Keratinocyte (primary cell): ENCODE measurements at regions not wholly inside any gene's neighbourhood (a gene's known extent, or its start where the extent isn't known, plus 50 kb on each side); places are given as distances from the start of the nearest gene placed in this dataset.

Source experiments
- EZH2 ChIP-seq: IDR thresholded peaks from one replicate; pipeline ENCODE4 v1.6.1; 2012; ENCODE audit warnings: inconsistent platforms, mild to moderate bottlenecking, low read length, moderate library complexity
- TF ChIP-seq, protein P1 (sequence below), 3 experiments: IDR thresholded peaks in 1 of 3; conservative IDR thresholded peaks in 1 of 3; optimal IDR thresholded peaks in 1 of 3; 2 replicates in 2 of 3; 3 replicates in 1 of 3; pipeline versions ENCODE3 to v1.5.1; 2011; ENCODE audit warnings: low read length in 3 of 3, mild to moderate bottlenecking in 3 of 3, moderate library complexity in 2 of 3, control low read depth in 1 of 3, inconsistent platforms in 1 of 3; ENCODE audit not compliant: insufficient read depth in 2 of 3; ENCODE audit errors: extremely low read depth in 1 of 3

DNA sequence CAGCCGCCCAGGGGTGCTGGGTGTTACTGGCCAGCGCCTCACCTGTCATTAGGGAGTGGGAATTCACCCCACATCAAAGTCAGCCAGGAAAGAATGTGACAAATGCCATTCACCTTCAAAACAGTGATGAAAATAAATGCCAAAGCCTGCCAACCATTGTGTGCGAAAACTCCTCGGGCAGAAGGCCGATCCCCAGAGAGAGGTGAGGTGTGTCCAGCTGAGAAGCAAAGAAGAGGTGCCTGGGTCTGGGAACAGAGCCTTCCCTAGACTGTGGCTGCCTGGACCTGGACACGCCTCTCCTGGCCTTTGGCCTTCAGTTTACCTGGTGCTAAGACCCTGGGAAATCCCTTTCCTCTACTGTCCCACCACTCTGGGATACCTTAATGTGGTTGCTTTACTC is 142.7 kb downstream of the CYP26B1 start:
- TF ChIP-seq, protein P1, sequence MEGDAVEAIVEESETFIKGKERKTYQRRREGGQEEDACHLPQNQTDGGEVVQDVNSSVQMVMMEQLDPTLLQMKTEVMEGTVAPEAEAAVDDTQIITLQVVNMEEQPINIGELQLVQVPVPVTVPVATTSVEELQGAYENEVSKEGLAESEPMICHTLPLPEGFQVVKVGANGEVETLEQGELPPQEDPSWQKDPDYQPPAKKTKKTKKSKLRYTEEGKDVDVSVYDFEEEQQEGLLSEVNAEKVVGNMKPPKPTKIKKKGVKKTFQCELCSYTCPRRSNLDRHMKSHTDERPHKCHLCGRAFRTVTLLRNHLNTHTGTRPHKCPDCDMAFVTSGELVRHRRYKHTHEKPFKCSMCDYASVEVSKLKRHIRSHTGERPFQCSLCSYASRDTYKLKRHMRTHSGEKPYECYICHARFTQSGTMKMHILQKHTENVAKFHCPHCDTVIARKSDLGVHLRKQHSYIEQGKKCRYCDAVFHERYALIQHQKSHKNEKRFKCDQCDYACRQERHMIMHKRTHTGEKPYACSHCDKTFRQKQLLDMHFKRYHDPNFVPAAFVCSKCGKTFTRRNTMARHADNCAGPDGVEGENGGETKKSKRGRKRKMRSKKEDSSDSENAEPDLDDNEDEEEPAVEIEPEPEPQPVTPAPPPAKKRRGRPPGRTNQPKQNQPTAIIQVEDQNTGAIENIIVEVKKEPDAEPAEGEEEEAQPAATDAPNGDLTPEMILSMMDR (optimal IDR thresholded peaks at IDR 0.05 in 1 of 3, IDR thresholded peaks at IDR 0.05 in 1 of 3, conservative IDR thresholded peaks at IDR 0.05 in 1 of 3; ENCODE audit: extremely low read depth in 1 of 3, insufficient read depth in 2 of 3, low read length in 3 of 3) = no peak
- TF ChIP-seq EZH2 = no peak
